GDM1 (cell line): ENCODE measurements at regions not wholly inside any gene's neighbourhood (a gene's known extent, or its start where the extent isn't known, plus 50 kb on each side); places are given as distances from the start of the nearest gene placed in this dataset.
"Not testable (repeated sequence)": the region's sequence is repeated elsewhere in the genome, so short reads cannot be mapped to it uniquely, and the experiment has no call there.

ENCODE experiments used
- DNase-seq: peaks from one replicate; lab custom pipeline; 2025; lab: John Stamatoyannopoulos, UW

- no peak for DNase-seq
Measured at GRCh38 chr13:97875218-97875617, 78.3 kb upstream of the IPO5 start.

GRCh38 chr13:97875911-97876310 lies 77.6 kb upstream of the IPO5 start:
- DNase-seq, result no peak

GRCh38 chr13:97878431-97879375 lies 74.8 kb upstream of the IPO5 start:
- DNase-seq, result no peak

GRCh38 chr13:97879646-97880310 lies 73.7 kb upstream of the IPO5 start:
- no peak for DNase-seq

GRCh38 chr13:97880311-97880675 lies 73.2 kb upstream of the IPO5 start:
- DNase-seq, result no peak

- DNase-seq, result no peak
Measured at GRCh38 chr13:97881556-97881955, 71.9 kb upstream of the IPO5 start.

GRCh38 chr13:97883396-97883795 lies 70.1 kb upstream of the IPO5 start:
- DNase-seq, result no peak

- DNase-seq, result no peak
Measured at GRCh38 chr13:97884707-97885468, 68.6 kb upstream of the IPO5 start.

GRCh38 chr13:97885641-97886040 lies 67.8 kb upstream of the IPO5 start:
- DNase-seq, result no peak

GRCh38 chr13:97889803-97890202 lies 63.7 kb upstream of the IPO5 start:
- DNase-seq, result no peak

GRCh38 chr13:97890573-97890972 lies 62.9 kb upstream of the IPO5 start:
- DNase-seq, result no peak

GRCh38 chr13:97891964-97892363 lies 61.5 kb upstream of the IPO5 start:
- not testable (repeated sequence) for DNase-seq

GRCh38 chr13:97892717-97893116 lies 60.8 kb upstream of the IPO5 start:
- DNase-seq, result no peak

- no peak for DNase-seq
Measured at GRCh38 chr13:97895383-97895782, 58.1 kb upstream of the IPO5 start.

GRCh38 chr13:97896446-97896845 lies 57.0 kb upstream of the IPO5 start:
- DNase-seq, result no peak

GRCh38 chr13:97901716-97902115 lies 51.8 kb upstream of the IPO5 start:
- no peak for DNase-seq
